BE2C (cell line): ENCODE measurements at regions not wholly inside any gene's neighbourhood (a gene's known extent, or its start where the extent isn't known, plus 50 kb on each side); places are given as distances from the start of the nearest gene placed in this dataset.

Experiments used
- DNase-seq: peaks from one replicate; pipeline ENCODE4 v3.0.0-alpha.2; 2020
- H3K27me3 ChIP-seq: fragments of 250-450 bp; sonication (Bioruptor Pico); 2 replicates; pipeline ENCODE4 v1.5.1; 2020; ENCODE audit warnings: mild to moderate bottlenecking
- H3K36me3 ChIP-seq: fragments of 250-450 bp; sonication (Bioruptor Pico); 2 replicates; pipeline ENCODE4 v1.5.1; 2020; ENCODE audit warnings: mild to moderate bottlenecking
- H3K4me1 ChIP-seq: fragments of 250-450 bp; sonication (Bioruptor Pico); 2 replicates; pipeline ENCODE4 v1.5.1; 2020
- H3K4me3 ChIP-seq: 2 replicates; pipeline ENCODE4 v1.5.1; 2011; ENCODE audit warnings: low read depth, low read length
- H3K9me3 ChIP-seq: fragments of 250-450 bp; sonication (Bioruptor Pico); 2 replicates; pipeline ENCODE4 v1.5.1; 2020
- CTCF ChIP-seq: IDR thresholded peaks from 2 replicates; pipeline ENCODE4 v1.5.1; 2012; ENCODE audit warnings: mild to moderate bottlenecking, low read depth, low read length

GRCh38 chr9:84136119-84136868, 155.7 kb downstream of the RMI1 start:
- no peak overlapping the region for H3K4me3 ChIP-seq
- no peak for DNase-seq
- no peaks in the 10 kb centered on the region for H3K4me1 ChIP-seq
- no peak for TF ChIP-seq CTCF
- H3K9me3 ChIP-seq: no peaks in the 10 kb centered on the region
- H3K27me3 ChIP-seq: peaks cover 14% of the 10 kb centered on the region; the same call in 1 of the 2 replicates
- H3K36me3 ChIP-seq: no peaks in the 10 kb centered on the region

DNA sequence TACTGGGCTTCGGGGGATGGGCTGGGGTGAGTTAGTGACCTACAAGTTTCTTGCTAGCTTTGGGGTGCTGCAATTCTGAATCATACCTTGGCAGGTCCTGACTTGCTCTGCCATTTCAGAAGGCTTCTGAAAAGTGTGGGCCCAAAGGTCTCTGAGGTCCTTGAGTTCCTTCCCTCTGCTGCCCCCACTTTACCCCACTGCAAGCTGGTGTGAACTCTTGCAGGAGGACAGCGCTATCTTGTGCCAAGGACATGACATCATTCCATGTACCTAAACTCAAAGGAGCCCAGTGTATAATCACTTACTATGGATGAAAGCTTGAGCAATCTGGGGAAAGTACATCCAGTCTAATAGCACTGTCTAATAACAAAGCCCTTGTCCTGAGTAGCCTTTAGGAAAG, 157.4 kb downstream of the RMI1 start:
- Histone ChIP-seq H3K9me3 (no peaks in the 10 kb centered on the region), H3K36me3 (no peaks in the 10 kb centered on the region), H3K27me3 (peaks cover 14% of the 10 kb centered on the region), H3K4me3 (no peak overlapping the region), H3K4me1 (no peaks in the 10 kb centered on the region)
- no peak for DNase-seq
- no peak for TF ChIP-seq CTCF

DNA sequence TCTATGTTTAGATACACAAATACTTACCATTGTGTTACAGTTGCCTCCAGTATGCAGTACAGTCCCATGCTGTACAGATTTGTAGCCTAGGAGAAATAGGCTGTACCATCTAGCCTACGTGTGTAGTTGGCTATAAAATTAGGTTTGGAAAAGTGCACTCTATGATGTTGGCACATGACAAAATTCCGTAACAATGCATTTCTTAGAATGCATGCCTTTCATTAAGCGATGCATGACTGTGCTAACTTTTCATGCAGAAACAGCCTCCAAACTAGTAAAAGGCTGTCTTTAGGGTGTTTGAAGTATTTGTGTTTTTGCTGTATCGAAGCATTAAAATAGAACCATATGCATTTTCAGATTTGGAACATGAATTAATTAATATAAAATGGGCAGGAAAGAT, 157.9 kb downstream of the RMI1 start:
- DNase-seq: no peak
- H3K4me3 ChIP-seq: no peak overlapping the region
- H3K27me3 ChIP-seq: peaks cover 12% of the 10 kb centered on the region
- H3K36me3 ChIP-seq: no peaks in the 10 kb centered on the region
- no peak for TF ChIP-seq CTCF
- H3K9me3 ChIP-seq: no peaks in the 10 kb centered on the region
- H3K4me1 ChIP-seq: no peaks in the 10 kb centered on the region

- H3K4me3 ChIP-seq: no peak overlapping the region
- no peak for TF ChIP-seq CTCF
- no peak for DNase-seq
Observed at GRCh38 chr9:84139296-84140070, 158.9 kb downstream of the RMI1 start.

GRCh38 chr9:84140535-84141101, 160.0 kb downstream of the RMI1 start:
- no peaks in the 10 kb centered on the region for H3K36me3 ChIP-seq
- H3K9me3 ChIP-seq: no peaks in the 10 kb centered on the region
- DNase-seq: no peak
- no peaks in the 10 kb centered on the region for H3K4me1 ChIP-seq
- H3K4me3 ChIP-seq: no peak overlapping the region
- H3K27me3 ChIP-seq: peaks cover 8% of the 10 kb centered on the region
- no peak for TF ChIP-seq CTCF

More at GRCh38 chr9:84139296-84140070, 158.9 kb downstream of the RMI1 start:
- Histone ChIP-seq H3K9me3 (no peaks in the 10 kb centered on the region), H3K4me1 (no peaks in the 10 kb centered on the region), H3K27me3 (peaks cover 8% of the 10 kb centered on the region), H3K36me3 (no peaks in the 10 kb centered on the region)
